Pulmonary artery endothelial cell (primary cell): ENCODE measurements at regions not wholly inside any gene's neighbourhood (a gene's known extent, or its start where the extent isn't known, plus 50 kb on each side); places are given as distances from the start of the nearest gene placed in this dataset.

Experiments used
- DNase-seq: peaks from one replicate; pipeline ENCODE4 v3.0.0-alpha.2; 2011; ENCODE audit warnings: low read depth, low spot score

DNA sequence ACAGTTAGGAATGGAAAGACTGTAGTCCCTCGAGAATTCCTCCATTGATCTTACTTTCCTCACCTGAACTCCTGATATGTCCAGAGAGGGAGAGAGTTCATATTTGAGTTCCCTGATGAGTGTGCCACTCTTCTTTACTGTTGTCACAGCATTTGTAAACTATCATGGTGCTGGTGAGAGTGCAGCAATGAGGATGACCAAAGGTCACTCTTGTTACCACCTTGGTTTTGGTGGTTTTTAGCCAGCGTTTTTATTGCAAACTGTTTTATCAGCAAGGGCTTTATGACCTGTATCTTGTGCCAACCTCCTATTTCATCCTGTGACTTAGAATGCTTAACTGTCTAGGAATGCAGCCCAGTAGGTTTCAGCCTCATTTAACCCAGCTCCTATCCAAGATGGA lies 1062.5 kb downstream of the BCL11A start:
- DNase-seq, result no peak

GRCh38 chr2:59490192-59490591 lies 1063.3 kb downstream of the BCL11A start:
- DNase-seq, result no peak

- DNase-seq, result no peak
Observed at GRCh38 chr2:59484673-59485072, 1068.8 kb downstream of the BCL11A start.

- no peak for DNase-seq
Observed at GRCh38 chr2:59463426-59463825, 1090.0 kb downstream of the BCL11A start.

- no peak for DNase-seq
Observed at GRCh38 chr2:59462422-59463197, 1090.8 kb downstream of the BCL11A start.

DNA sequence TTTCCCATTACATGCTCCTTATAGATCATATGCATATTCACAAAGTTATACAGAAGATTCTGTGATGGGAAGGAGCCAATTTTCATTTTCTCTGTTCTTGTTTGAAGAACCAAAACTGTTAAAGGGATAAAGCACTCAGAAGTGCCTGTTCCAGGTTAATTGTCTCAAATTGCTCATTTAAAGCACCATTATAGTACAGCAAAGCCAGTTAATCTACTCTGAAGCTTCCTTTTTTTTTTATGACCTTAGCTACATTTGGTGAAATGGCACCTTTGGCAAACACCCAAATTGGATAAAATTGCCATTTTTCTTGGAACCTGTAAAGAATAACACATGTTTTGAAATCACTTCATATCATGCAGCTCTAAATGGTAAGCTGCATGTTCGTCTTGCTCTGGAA lies 1092.3 kb downstream of the BCL11A start:
- no peak for DNase-seq

GRCh38 chr2:59458800-59459199 lies 1094.7 kb downstream of the BCL11A start:
- DNase-seq, result no peak

GRCh38 chr2:59456285-59456684 lies 1097.2 kb downstream of the BCL11A start:
- no peak for DNase-seq

DNA sequence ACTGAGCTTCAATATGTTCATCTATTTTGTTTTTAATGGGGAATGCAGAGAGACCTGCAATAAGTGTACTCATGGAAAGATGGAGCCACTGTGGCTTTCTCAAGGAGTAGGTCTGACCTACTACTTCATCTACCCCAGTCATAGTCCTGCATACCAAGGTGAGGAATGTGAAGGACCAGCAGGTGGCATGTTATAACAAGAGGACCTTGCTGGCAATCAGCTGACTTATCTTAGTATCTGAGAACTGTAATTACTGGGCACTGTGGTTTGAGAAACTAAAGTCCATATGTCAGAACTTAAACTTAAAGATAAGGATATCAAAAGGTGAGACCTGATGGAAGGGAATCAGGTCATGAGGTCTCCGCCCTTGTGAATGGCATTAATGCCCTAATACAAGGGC lies 1104.2 kb downstream of the BCL11A start:
- DNase-seq, result no peak

DNA sequence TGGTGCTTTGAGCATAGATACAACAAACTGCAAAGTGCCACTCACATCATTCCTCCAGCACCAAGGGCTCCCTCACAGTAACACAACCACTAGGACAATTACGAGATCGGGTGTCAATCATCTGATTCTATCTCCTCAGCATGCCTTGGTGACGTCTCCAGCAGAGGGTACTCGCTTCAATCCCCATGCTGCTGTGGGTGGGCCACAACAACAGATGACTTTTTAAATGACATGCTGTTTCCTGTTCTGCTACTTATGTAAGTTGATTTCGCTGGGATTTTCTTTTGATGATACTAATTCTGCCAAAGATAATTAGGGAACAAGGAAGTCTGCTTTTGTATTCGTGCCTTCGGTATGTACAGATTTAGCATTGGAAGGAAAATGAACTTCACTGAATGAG lies 1113.0 kb downstream of the BCL11A start:
- DNase-seq, result no peak

DNA sequence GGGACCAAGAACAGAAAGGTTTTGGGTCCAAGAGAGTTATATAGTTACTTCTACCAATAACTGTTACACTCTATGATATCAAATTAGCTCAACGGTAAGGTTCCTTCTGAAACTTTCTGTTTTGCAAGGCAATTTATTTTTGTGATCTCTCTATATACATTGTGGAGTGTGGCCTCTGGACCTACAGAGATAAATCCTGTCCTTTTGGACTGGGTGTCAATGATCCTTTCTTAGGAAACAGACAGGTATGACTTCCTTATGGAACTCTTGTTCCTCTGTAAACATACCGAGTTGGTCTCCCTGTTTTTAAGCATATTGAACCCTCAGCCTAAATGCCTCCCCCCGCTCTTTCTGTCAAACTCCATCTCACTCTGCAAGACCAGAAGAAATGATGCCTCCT lies 1117.8 kb downstream of the BCL11A start:
- DNase-seq, result no peak

- no peak for DNase-seq
Observed at GRCh38 chr2:59428940-59429339, 1124.5 kb downstream of the BCL11A start.

DNA sequence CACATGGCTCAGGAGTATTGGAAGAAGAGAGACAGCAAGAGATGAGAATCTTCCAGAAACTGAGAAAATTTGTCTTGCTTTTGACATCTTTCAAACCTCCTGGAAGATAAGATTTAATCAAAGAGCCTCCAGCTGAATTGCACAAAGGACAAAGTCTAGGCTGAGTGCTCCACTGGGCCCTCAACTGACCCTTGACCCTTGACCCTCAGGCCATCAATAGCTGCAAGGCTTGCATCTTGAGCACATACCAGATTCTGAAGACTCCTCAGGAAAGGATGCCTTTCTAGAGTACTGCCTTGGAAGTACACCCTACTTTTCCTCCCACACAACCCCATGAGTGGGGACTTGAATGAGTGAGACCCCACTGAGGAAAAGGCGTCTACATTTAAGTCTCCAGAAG lies 1125.5 kb downstream of the BCL11A start:
- DNase-seq, result no peak

GRCh38 chr2:59425247-59425646 lies 1128.2 kb downstream of the BCL11A start:
- no peak for DNase-seq

GRCh38 chr2:59413751-59414570 lies 1139.5 kb downstream of the BCL11A start:
- no peak for DNase-seq

GRCh38 chr2:59399126-59399525 lies 1154.3 kb downstream of the BCL11A start:
- DNase-seq, result no peak

DNA sequence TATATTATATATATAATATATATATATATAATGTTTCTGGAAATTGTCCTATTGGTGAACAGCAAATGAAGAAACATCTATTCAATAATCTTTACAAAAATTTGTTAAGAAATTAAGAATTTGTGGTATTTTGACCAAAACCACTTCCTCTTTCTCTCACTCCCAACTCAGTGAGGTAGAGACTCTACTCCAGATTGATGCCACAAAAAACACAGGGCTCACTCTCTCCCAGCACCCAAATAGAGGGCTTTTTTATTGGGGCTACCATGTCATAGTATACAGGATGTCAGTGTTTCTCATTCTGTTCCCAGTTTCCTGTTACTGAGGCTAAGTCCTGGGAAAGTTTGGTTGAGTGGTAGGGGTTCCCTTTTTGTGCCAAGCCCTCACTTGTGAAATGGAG lies 1155.4 kb downstream of the BCL11A start:
- DNase-seq, result no peak

DNA sequence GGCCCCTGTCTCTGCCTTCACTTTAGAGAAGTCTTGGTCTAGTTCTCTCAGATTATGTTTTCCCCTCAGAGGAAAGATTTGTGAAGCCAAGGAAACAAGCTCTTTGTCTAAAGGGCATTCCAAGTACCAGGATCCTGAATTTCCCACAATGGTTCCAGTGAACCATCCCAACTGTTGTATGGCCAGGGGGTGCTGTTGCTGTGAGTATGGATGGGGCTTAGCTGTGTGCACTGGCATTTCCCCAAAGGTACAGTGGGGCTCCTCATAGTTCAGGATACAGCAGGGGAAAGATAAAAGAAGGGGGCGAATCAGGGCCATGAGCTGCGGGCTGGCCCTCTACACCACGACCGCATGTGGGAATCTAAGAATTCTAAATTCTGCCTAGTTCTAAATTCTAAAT lies 1154.0 kb upstream of the FANCL start:
- DNase-seq, result no peak

DNA sequence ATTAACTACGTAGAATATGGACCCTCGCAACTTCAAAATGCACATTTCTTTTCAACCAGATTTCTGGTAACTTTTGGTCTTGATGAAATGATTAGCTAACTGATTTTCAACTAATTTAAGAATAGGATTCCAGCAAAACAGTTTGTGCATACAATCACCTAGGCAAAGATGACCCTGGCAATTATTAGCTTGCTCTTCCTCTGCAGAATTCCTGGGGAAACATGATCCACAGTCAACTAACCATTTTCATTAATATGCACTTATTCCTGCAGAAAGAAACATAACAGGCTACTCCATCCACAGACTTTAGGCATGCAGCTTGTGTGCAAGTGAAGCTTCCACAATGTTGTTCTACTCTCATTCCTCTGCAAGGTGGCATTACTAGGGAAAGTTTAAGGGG lies 1150.8 kb upstream of the FANCL start:
- no peak for DNase-seq

DNA sequence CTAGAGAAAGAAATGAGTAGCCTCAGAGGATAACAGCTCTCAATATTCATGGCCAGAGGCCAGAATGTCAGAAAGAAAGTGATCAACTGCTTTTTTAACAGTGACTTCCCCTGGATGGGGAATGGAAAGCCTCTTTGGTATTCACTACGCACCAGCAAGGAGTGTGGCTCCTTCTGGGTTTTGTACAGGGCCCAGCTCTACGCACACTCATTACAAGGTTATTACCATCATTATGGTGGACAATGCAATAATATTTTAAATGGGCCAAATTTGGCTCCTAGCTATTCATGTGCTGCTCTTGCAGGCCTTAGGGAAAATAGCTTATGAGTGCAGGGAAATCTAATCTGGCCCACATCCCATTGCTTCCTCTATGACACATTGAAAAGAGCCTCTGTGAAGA lies 1149.5 kb upstream of the FANCL start:
- DNase-seq, result no peak

GRCh38 chr2:59389240-59389639 lies 1148.1 kb upstream of the FANCL start:
- no peak for DNase-seq

DNA sequence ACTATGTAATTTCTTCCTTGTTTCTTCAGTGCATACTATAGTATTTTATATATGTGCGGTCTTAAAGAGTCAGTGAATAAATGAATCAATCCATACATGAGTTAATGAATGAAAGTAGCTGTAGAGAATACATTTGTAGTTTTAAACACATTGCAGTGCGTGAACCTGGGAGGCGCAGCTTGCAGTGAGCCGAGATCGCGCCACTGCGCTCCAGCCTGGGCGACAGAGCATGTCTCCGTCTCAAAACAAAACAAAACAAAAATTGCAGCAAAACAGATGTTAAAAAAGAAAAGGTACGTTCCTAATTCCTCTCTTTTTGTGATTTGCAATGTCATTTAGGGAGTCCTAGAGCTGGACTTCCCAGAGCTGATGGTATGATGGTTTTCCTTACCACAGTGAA lies 1144.8 kb upstream of the FANCL start:
- no peak for DNase-seq

DNA sequence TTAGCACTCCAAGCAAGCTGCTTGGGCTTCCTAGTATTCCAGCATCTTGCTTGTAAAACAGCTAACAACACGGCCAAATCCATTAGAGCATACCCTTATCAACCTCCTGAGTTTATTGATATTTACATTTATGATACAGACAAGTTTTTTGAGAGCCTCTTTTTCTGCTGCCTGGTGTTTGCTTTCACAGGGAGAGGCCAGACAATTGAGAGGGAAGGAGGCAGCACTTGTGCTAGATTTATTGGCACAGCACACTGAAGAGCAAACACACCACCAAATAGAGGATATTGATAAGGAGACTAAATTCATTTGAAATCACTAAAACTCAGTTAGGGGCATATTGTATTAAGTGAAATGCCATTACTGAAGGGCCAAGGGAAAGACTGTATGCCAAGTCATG lies 1142.3 kb upstream of the FANCL start:
- DNase-seq, result no peak
